Activated CD8-positive, alpha-beta memory T cell treated with anti-CD3 and anti-CD28 coated beads for 1 hour (primary cell): ENCODE measurements at regions not wholly inside any gene's neighbourhood (a gene's known extent, or its start where the extent isn't known, plus 50 kb on each side); places are given as distances from the start of the nearest gene placed in this dataset.

ENCODE experiments used
- DNase-seq, 2 donors: peaks; one replicate each; pipeline ENCODE4 v3.0.0-alpha.2; 2020; ENCODE audit warnings: low read depth in 1 of 2; ENCODE audit errors: extremely low read depth in 1 of 2

GRCh38 chr16:6343157-6343556 is 989.5 kb upstream of the RBFOX1 start:
- no peak for DNase-seq

GRCh38 chr16:6341981-6342380 is 990.7 kb upstream of the RBFOX1 start:
- no peak for DNase-seq

GRCh38 chr16:6335072-6335471 is 997.6 kb upstream of the RBFOX1 start:
- DNase-seq = no peak

- DNase-seq = no peak
Measured at GRCh38 chr16:6331770-6332169, 1000.9 kb upstream of the RBFOX1 start.

GRCh38 chr16:6317934-6318333 is 1014.7 kb upstream of the RBFOX1 start:
- DNase-seq = no peak

GRCh38 chr16:6309271-6309670 is 1023.4 kb upstream of the RBFOX1 start:
- DNase-seq = no peak

GRCh38 chr16:6308176-6308575 is 1024.5 kb upstream of the RBFOX1 start:
- no peak for DNase-seq

- no peak for DNase-seq
Measured at GRCh38 chr16:6300523-6300922, 1032.1 kb upstream of the RBFOX1 start.

GRCh38 chr16:6297666-6298410 is 1034.8 kb upstream of the RBFOX1 start:
- DNase-seq = no peak

GRCh38 chr16:6286176-6286575 is 1046.5 kb upstream of the RBFOX1 start:
- no peak for DNase-seq

GRCh38 chr16:6284731-6285130 is 1047.9 kb upstream of the RBFOX1 start:
- no peak for DNase-seq

- no peak for DNase-seq
Measured at GRCh38 chr16:6281994-6282393, 1050.7 kb upstream of the RBFOX1 start.

- no peak for DNase-seq
Measured at GRCh38 chr16:6281274-6281673, 1051.4 kb upstream of the RBFOX1 start.

- no peak for DNase-seq
Measured at GRCh38 chr16:6280055-6280454, 1052.6 kb upstream of the RBFOX1 start.

GRCh38 chr16:6279286-6279685 is 1053.4 kb upstream of the RBFOX1 start:
- no peak for DNase-seq

GRCh38 chr16:6274351-6274750 is 1058.3 kb upstream of the RBFOX1 start:
- DNase-seq = no peak

GRCh38 chr16:6267682-6268081 is 1065.0 kb upstream of the RBFOX1 start:
- no peak for DNase-seq

GRCh38 chr16:6266703-6267102 is 1065.9 kb upstream of the RBFOX1 start:
- DNase-seq = no peak

- DNase-seq = no peak
Measured at GRCh38 chr16:6265968-6266367, 1066.7 kb upstream of the RBFOX1 start.

- no peak for DNase-seq
Measured at GRCh38 chr16:6258056-6258455, 1074.6 kb upstream of the RBFOX1 start.

- no peak for DNase-seq
Measured at GRCh38 chr16:6252541-6252940, 1080.1 kb upstream of the RBFOX1 start.

GRCh38 chr16:6250511-6250910 is 1082.1 kb upstream of the RBFOX1 start:
- no peak for DNase-seq

- DNase-seq = no peak
Measured at GRCh38 chr16:6249863-6250262, 1082.8 kb upstream of the RBFOX1 start.
